Neural progenitor cell (in vitro differentiated cells): ENCODE measurements at regions not wholly inside any gene's neighbourhood (a gene's known extent, or its start where the extent isn't known, plus 50 kb on each side); places are given as distances from the start of the nearest gene placed in this dataset.

Source experiments
- EZH2 ChIP-seq: fragments of 200-600 bp; sonication (generic); IDR thresholded peaks from 2 replicates; pipeline ENCODE4 v1.6.1; 2017; ENCODE audit warnings: antibody characterized with exemption, mild to moderate bottlenecking, moderate library complexity
- TF ChIP-seq, protein P1 (sequence below): fragments of 200-600 bp; sonication (generic); IDR thresholded peaks from 2 replicates; pipeline ENCODE4 v1.5.1; 2017; ENCODE audit warnings: antibody characterized with exemption, mild to moderate bottlenecking

DNA sequence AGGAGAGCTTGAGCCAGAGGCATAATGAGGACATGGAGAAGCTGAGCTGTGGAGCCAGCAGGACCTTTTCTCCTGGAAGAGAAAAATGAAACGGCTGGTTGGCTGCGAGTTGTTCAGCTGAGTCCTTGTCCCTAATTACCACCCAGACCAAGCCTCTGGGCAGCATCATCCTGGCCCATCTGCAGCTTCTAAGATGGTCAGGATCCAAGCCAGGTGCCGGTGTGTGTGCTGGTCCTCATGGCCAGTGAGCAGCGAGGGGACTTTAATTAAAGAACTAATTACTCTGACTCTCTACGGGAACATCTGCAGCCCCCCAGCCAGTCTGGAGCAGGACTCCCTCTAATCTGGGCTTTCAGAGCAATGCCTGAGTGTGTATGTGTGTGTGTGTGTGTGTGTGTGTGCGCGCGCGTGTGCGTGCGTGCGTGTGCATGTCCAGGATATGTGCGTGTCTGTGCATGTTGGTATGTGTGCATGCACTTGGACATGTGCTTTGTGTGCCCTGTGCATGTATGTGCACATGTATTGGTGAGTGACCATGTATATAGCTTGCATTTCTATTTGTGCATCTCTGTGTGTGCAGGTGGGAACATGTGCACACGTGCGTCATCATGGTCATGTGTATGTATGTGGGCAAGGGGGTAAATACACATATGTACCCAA, 173.9 kb downstream of the DHX35 start:
- no peak for TF ChIP-seq EZH2
- TF ChIP-seq, protein P1, sequence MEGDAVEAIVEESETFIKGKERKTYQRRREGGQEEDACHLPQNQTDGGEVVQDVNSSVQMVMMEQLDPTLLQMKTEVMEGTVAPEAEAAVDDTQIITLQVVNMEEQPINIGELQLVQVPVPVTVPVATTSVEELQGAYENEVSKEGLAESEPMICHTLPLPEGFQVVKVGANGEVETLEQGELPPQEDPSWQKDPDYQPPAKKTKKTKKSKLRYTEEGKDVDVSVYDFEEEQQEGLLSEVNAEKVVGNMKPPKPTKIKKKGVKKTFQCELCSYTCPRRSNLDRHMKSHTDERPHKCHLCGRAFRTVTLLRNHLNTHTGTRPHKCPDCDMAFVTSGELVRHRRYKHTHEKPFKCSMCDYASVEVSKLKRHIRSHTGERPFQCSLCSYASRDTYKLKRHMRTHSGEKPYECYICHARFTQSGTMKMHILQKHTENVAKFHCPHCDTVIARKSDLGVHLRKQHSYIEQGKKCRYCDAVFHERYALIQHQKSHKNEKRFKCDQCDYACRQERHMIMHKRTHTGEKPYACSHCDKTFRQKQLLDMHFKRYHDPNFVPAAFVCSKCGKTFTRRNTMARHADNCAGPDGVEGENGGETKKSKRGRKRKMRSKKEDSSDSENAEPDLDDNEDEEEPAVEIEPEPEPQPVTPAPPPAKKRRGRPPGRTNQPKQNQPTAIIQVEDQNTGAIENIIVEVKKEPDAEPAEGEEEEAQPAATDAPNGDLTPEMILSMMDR, result no peak
